ENCODE measurements at regions not wholly inside any gene's neighbourhood (a gene's known extent, or its start where the extent isn't known, plus 50 kb on each side); places are given as distances from the start of the nearest gene placed in this dataset.

DNA sequence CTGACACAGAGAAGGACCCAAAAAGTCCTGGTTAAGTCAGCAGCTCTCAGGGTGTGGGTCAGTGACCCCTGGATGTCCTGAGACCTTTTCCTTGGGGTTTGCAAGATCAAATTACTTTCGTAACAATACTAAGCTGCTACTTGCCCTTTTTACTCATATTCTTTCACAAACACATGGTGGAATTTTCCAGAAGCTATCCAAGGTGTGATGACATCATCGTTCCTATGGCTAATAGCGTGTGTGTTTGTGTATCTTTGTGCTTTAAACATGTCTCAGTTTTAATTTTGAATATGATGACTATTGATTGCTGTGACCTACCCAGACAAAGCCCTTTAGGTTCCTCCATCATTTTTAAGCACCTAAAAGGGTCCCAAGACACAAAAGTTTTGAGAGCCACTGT is 176.2 kb downstream of the PHETA1 start:
- no peak overlapping the region for H3K27ac ChIP-seq
- no peak overlapping the region for H3K4me3 ChIP-seq (ENCODE audit: low read depth, low read length)
- no peaks in the 10 kb centered on the region for H3K27me3 ChIP-seq (replicated peaks)
- DNase-seq = no peak
- in situ Hi-C loops (cut with HindIII; ENCODE audit: low pct_ligation_motif_present, low sequenced_read_pairs) = no loop called here
- no peaks in the 10 kb centered on the region for H3K36me3 ChIP-seq (replicated peaks)
- TF ChIP-seq, protein P1, sequence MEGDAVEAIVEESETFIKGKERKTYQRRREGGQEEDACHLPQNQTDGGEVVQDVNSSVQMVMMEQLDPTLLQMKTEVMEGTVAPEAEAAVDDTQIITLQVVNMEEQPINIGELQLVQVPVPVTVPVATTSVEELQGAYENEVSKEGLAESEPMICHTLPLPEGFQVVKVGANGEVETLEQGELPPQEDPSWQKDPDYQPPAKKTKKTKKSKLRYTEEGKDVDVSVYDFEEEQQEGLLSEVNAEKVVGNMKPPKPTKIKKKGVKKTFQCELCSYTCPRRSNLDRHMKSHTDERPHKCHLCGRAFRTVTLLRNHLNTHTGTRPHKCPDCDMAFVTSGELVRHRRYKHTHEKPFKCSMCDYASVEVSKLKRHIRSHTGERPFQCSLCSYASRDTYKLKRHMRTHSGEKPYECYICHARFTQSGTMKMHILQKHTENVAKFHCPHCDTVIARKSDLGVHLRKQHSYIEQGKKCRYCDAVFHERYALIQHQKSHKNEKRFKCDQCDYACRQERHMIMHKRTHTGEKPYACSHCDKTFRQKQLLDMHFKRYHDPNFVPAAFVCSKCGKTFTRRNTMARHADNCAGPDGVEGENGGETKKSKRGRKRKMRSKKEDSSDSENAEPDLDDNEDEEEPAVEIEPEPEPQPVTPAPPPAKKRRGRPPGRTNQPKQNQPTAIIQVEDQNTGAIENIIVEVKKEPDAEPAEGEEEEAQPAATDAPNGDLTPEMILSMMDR (IDR thresholded peaks at IDR 0.05; ENCODE audit: low read depth, low read length, missing control alignments) = no peak

DNA sequence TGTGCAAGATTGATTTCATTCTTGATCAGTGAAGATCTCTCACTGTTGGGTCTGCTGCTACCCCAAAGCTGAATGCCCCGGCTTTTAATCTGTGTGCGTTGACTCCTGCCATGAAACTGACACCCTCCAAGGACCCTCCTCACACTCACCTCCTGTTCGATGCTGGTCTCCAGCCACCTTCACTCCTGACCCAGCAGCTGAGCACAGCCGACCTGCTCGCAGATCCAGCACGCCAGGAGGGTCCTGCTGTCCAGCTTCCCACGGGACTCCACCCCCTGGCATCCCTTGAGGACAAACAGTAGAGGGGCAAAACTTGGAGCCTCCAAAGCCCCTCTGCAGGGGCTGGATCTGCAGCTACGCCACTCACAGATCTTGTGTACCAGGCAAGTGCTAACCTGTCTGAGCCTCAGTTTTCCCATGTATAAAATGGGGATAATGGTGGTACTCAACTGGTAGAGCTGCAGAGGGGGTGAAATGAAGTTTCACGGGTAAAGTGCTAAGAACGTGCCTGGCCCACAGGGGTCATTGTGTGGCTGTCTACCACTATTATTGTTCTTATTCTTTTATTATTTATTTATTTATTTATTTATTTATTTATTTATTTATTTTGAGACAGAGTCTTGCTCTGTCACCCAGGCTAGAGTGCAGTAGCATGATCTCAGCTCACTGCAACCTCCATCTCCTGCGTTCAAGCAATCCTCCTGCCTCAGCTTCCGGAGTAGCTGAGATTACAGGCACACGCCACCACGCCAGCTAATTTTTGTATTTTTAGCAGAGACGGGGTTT is 178.0 kb downstream of the PHETA1 start:
- no peak for DNase-seq
- in situ Hi-C loops (cut with HindIII; ENCODE audit: low pct_ligation_motif_present, low sequenced_read_pairs) = no loop called here

GRCh38 chr12:111189792-111190191 is 179.1 kb downstream of the PHETA1 start:
- no peak for DNase-seq
- no peak overlapping the region for H3K27ac ChIP-seq
- in situ Hi-C loops (cut with HindIII; ENCODE audit: low pct_ligation_motif_present, low sequenced_read_pairs) = no loop called here
- H3K36me3 ChIP-seq (replicated peaks) = no peaks in the 10 kb centered on the region
- no peak overlapping the region for H3K4me3 ChIP-seq (ENCODE audit: low read depth, low read length)
- TF ChIP-seq, protein P1 (IDR thresholded peaks at IDR 0.05; ENCODE audit: low read depth, low read length, missing control alignments) = no peak
- H3K27me3 ChIP-seq (replicated peaks) = no peaks in the 10 kb centered on the region

More for the DNA sequence above, 178.0 kb downstream of the PHETA1 start:
- Histone ChIP-seq H3K27me3 (replicated peaks) (no peaks in the 10 kb centered on the region), H3K36me3 (replicated peaks) (no peaks in the 10 kb centered on the region), H3K27ac (no peak overlapping the region), H3K4me3 (ENCODE audit: low read depth, low read length) (no peak overlapping the region)
- TF ChIP-seq, protein P1 (IDR thresholded peaks at IDR 0.05; ENCODE audit: low read depth, low read length, missing control alignments) = no peak

GRCh38 chr12:111188436-111188835 is 180.5 kb downstream of the PHETA1 start:
- in situ Hi-C loops (cut with HindIII; ENCODE audit: low pct_ligation_motif_present, low sequenced_read_pairs) = no loop called here
- DNase-seq = no peak
- TF ChIP-seq, protein P1 (IDR thresholded peaks at IDR 0.05; ENCODE audit: low read depth, low read length, missing control alignments) = no peak
- no peaks in the 10 kb centered on the region for H3K36me3 ChIP-seq (replicated peaks)
- H3K27ac ChIP-seq = no peak overlapping the region
- H3K4me3 ChIP-seq (ENCODE audit: low read depth, low read length) = no peak overlapping the region
- H3K27me3 ChIP-seq (replicated peaks) = no peaks in the 10 kb centered on the region

DNA sequence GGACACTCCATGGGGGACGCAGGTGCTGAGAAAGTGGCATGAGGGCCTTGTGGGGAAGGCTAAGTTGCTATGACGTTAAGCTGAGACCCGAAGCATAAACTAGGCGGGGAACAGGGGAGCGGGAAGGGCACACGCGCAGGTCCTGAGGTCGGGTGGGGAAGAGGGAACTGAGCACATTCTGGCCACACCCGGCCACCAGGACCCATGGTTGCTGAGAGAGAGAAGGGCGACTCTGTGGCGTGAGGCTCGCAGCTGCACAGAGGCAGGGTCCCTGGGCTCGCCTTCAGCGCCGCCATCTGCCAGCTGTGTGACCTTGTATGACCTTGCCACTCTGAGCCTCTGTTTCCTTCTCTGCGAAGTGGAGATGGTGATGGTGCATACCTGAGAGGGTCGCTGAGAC is 182.5 kb downstream of the PHETA1 start:
- H3K36me3 ChIP-seq (replicated peaks) = no peaks in the 10 kb centered on the region
- in situ Hi-C loops (cut with HindIII; ENCODE audit: low pct_ligation_motif_present, low sequenced_read_pairs) = no loop called here
- no peaks in the 10 kb centered on the region for H3K27me3 ChIP-seq (replicated peaks)
- TF ChIP-seq, protein P1 (IDR thresholded peaks at IDR 0.05; ENCODE audit: low read depth, low read length, missing control alignments) = no peak
- no peak overlapping the region for H3K27ac ChIP-seq
- DNase-seq = no peak
- H3K4me3 ChIP-seq (ENCODE audit: low read depth, low read length) = no peak overlapping the region

- no peak for DNase-seq
- no peak overlapping the region for H3K27ac ChIP-seq
- in situ Hi-C loops (cut with HindIII; ENCODE audit: low pct_ligation_motif_present, low sequenced_read_pairs) = no loop called here
- H3K36me3 ChIP-seq (replicated peaks) = no peaks in the 10 kb centered on the region
- TF ChIP-seq, protein P1 (IDR thresholded peaks at IDR 0.05; ENCODE audit: low read depth, low read length, missing control alignments) = no peak
- H3K27me3 ChIP-seq (replicated peaks) = no peaks in the 10 kb centered on the region
- H3K4me3 ChIP-seq (ENCODE audit: low read depth, low read length) = no peak overlapping the region
These were observed 183.0 kb downstream of the PHETA1 start for GRCh38 chr12:111185889-111186227.

All from brain microvascular endothelial cell (primary cell).